ENCODE measurements at regions not wholly inside any gene's neighbourhood (a gene's known extent, or its start where the extent isn't known, plus 50 kb on each side); places are given as distances from the start of the nearest gene placed in this dataset.

DNA sequence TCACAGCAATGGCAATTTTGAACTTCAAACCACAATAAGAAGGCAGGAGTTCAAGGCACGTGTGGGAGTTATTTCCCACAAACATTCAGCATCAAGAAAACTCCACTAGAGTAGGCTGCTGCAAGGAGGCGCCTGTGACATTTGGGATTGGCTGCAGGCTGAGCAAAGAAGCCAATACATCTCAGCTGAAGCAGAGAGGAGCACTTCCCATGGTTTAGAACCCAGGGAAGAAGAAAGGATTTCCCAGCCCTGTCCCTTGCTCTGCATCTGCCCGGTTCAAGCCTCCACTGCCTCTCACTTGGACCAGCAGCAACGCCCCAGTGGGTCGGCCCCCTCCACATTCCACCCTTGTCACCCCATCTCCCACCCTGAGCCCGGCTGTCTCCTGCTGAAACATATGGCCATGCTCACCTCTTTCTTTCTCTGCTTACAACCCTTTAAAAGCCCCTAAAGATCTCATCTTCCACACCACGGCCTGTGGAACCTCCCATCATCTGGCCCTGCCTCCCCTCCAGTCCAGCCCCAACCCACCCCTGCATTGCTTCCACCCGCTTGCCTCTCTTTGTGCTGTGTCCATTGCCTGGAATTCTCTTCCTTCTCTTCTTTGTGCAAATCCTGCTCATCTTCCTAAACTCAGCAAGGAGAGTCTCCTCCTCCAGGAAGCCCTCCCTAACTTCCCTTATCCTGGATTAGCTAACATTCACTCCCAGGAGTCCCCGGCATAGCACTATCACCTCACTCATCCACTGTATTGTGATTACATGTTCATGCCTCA, 128.3 kb downstream of the ANKRD60 start:
- Histone ChIP-seq H3K4me1 (ENCODE audit: control insufficient read depth, extremely low read depth, insufficient read depth, low read length) (no peaks in the 10 kb centered on the region), H2AFZ (ENCODE audit: low read depth, low read length) (no peak overlapping the region), H3K4me3 (replicated peaks in 1 of 3; ENCODE audit: insufficient read depth in 1 of 3, low read depth in 1 of 3, low read length in 3 of 3) (no peak overlapping the region), H3K9ac (replicated peaks; ENCODE audit: extremely low read depth, insufficient read depth, low read length) (no peak overlapping the region), H3K36me3 (ENCODE audit: control insufficient read depth in 2 of 2, extremely low read depth in 1 of 2, insufficient read depth in 2 of 2, low read length in 2 of 2) (no peaks in the 10 kb centered on the region), H3K27me3 (ENCODE audit: control insufficient read depth in 2 of 2, insufficient read depth in 2 of 2, low read length in 2 of 2) (peaks cover 0 to 5% of the 10 kb centered on the region in 2 experiments), H3K27ac (ENCODE audit: insufficient read depth, low read depth, low read length) (no peak overlapping the region), H3K9me1 (replicated peaks; ENCODE audit: control insufficient read depth, extremely low read depth, insufficient read depth, low read length) (no peaks in the 10 kb centered on the region), H4K20me1 (replicated peaks; ENCODE audit: control insufficient read depth, extremely low read depth, insufficient read depth, low read length) (no peaks in the 10 kb centered on the region), H3K9me3 (replicated peaks; ENCODE audit: control insufficient read depth, insufficient read depth, low read length) (no peaks in the 10 kb centered on the region), H3K4me2 (ENCODE audit: insufficient read depth, low read length) (no peak overlapping the region), H3K79me2 (ENCODE audit: control insufficient read depth, insufficient read depth, low read length) (no peaks in the 10 kb centered on the region)
- ChIA-PET POLR2A (no interaction called here), CTCF (interaction anchor here (1.6 kb wide), 1 partner anchor 13 kb away, joined by 9 read pairs; no protein-coding TSS in a partner anchor)
- TF ChIP-seq FOS (IDR thresholded peaks at IDR 0.05; ENCODE audit: borderline replicate concordance, insufficient read depth, low read length) (no peak), POLR2AphosphoS5 (IDR thresholded peaks at IDR 0.05; ENCODE audit: insufficient read depth, low read depth, low read length) (no peak), JUN (IDR thresholded peaks at IDR 0.05; ENCODE audit: borderline replicate concordance, insufficient read depth, insufficient read length, low read depth) (no peak), POLR2A (IDR thresholded peaks at IDR 0.05; ENCODE audit: low read depth, low read length) (no peak), EZH2 (IDR thresholded peaks at IDR 0.05; ENCODE audit: borderline replicate concordance, low read depth, low read length, severe bottlenecking) (no peak), MYC (IDR thresholded peaks at IDR 0.05; ENCODE audit: low read depth, low read length) (no peak), GATA2 (IDR thresholded peaks at IDR 0.05; ENCODE audit: insufficient read depth, insufficient read length, low read depth, low read length) (no peak)
- TF ChIP-seq, protein P1, sequence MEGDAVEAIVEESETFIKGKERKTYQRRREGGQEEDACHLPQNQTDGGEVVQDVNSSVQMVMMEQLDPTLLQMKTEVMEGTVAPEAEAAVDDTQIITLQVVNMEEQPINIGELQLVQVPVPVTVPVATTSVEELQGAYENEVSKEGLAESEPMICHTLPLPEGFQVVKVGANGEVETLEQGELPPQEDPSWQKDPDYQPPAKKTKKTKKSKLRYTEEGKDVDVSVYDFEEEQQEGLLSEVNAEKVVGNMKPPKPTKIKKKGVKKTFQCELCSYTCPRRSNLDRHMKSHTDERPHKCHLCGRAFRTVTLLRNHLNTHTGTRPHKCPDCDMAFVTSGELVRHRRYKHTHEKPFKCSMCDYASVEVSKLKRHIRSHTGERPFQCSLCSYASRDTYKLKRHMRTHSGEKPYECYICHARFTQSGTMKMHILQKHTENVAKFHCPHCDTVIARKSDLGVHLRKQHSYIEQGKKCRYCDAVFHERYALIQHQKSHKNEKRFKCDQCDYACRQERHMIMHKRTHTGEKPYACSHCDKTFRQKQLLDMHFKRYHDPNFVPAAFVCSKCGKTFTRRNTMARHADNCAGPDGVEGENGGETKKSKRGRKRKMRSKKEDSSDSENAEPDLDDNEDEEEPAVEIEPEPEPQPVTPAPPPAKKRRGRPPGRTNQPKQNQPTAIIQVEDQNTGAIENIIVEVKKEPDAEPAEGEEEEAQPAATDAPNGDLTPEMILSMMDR (IDR thresholded peaks at IDR 0.05; ENCODE audit: extremely low read depth in 1 of 2, insufficient read depth in 1 of 2, low read depth in 1 of 2, low read length in 2 of 2) = no peak
- TF ChIP-seq, protein P2, sequence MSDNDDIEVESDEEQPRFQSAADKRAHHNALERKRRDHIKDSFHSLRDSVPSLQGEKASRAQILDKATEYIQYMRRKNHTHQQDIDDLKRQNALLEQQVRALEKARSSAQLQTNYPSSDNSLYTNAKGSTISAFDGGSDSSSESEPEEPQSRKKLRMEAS (IDR thresholded peaks at IDR 0.05; ENCODE audit: insufficient read depth, insufficient read length) = no peak
- no peak for FAIRE-seq
- BruUV-seq (replicated peaks) = no TSS peak
- DNase-seq (ENCODE audit: low read depth, low spot score) = no peak
- intact Hi-C loops (cut with micrococcal nuclease) = no loop called here
- dilution Hi-C loops (cut with MboI; ENCODE audit: extremely low pct_ligation_motif_present, low sequenced_read_pairs) = loop anchor here (25.0 kb wide), 1 partner anchor 463 kb away; no protein-coding TSS in a partner anchor
